A673 (cell line): ENCODE measurements at regions not wholly inside any gene's neighbourhood (a gene's known extent, or its start where the extent isn't known, plus 50 kb on each side); places are given as distances from the start of the nearest gene placed in this dataset.

Experiments used
- BruUV-seq: library from RNA; stranded (reverse); fragments of 400-500 nt; replicated peaks from 2 replicates; lab custom pipeline; 2021; lab: Mats Ljungman, UMichigan
- CTCF ChIA-PET: fragments of 300-600 bp; sonication (Branson Sonifier 250); formaldehyde crosslinking; loops from one replicate; lab custom pipeline; 2022; ENCODE audit warnings: antibody characterized with exemption; lab: Charles Lee
- POLR2A ChIA-PET: fragments of 300-600 bp; sonication (Branson Sonifier 250); formaldehyde crosslinking; loops from one replicate; lab custom pipeline; 2022; ENCODE audit warnings: antibody characterized with exemption; ENCODE audit not compliant: low non-redundant PET; lab: Charles Lee
- DNase-seq: peaks from one replicate; pipeline ENCODE4 v3.0.0-alpha.2; 2015; ENCODE audit warnings: low spot score
- H3K27ac ChIP-seq: fragments of 200-600 bp; sonication (generic); 2 replicates; pipeline ENCODE4 v1.5.1; 2016; ENCODE audit warnings: mixed run types, low read depth, mild to moderate bottlenecking, mixed read lengths, antibody characterized with exemption, low read length; ENCODE audit not compliant: poor library complexity, severe bottlenecking
- H3K27me3 ChIP-seq: fragments of 200-600 bp; sonication (generic); replicated peaks from 2 replicates; pipeline ENCODE4 v1.6.1; 2017; ENCODE audit warnings: mixed run types, low read depth, mild to moderate bottlenecking, mixed read lengths, antibody characterized with exemption, low read length; ENCODE audit not compliant: insufficient read depth, poor library complexity
- H3K36me3 ChIP-seq: fragments of 200-600 bp; sonication (generic); 2 replicates; pipeline ENCODE4 v1.6.1; 2016; ENCODE audit warnings: mixed run types, mild to moderate bottlenecking, mixed read lengths, antibody characterized with exemption, low read length; ENCODE audit not compliant: insufficient read depth, poor library complexity, severe bottlenecking
- H3K4me1 ChIP-seq: fragments of 200-600 bp; sonication (generic); 2 replicates; pipeline ENCODE4 v1.6.1; 2017; ENCODE audit warnings: mixed run types, mild to moderate bottlenecking, mixed read lengths, antibody characterized with exemption, low read length; ENCODE audit not compliant: insufficient read depth, poor library complexity, severe bottlenecking
- H3K4me3 ChIP-seq: fragments of 200-600 bp; sonication (generic); 2 replicates; pipeline ENCODE4 v1.5.1; 2016; ENCODE audit warnings: low read depth, mixed run types, mild to moderate bottlenecking, mixed read lengths, low read length; ENCODE audit not compliant: poor library complexity, severe bottlenecking
- H3K9me3 ChIP-seq: fragments of 200-600 bp; sonication (generic); 2 replicates; pipeline ENCODE4 v1.6.1; 2016; ENCODE audit warnings: mixed run types, low read depth, mild to moderate bottlenecking, mixed read lengths, antibody characterized with exemption, low read length; ENCODE audit not compliant: poor library complexity, severe bottlenecking
- EZH2 ChIP-seq: fragments of 200-600 bp; sonication (generic); IDR thresholded peaks from 2 replicates; pipeline ENCODE4 v1.6.1; 2017; ENCODE audit warnings: borderline replicate concordance, low read depth, mild to moderate bottlenecking, mixed read lengths, antibody characterized with exemption, low read length; ENCODE audit not compliant: poor library complexity, severe bottlenecking
- intact Hi-C: fragments of 100-400 bp; cut with micrococcal nuclease; formaldehyde crosslinking; loops from one replicate; pipeline ENCODE4 v1.10.0; 2022; ENCODE audit not compliant: unreplicated experiment
- TF ChIP-seq, protein P1 (sequence below): fragments of 300-800, 200-600 bp; sonication (generic); conservative IDR thresholded peaks from 2 replicates; pipeline ENCODE4 v1.5.1; 2017; ENCODE audit warnings: low read depth, mild to moderate bottlenecking, antibody characterized with exemption, low read length, moderate library complexity, mixed read lengths

DNA sequence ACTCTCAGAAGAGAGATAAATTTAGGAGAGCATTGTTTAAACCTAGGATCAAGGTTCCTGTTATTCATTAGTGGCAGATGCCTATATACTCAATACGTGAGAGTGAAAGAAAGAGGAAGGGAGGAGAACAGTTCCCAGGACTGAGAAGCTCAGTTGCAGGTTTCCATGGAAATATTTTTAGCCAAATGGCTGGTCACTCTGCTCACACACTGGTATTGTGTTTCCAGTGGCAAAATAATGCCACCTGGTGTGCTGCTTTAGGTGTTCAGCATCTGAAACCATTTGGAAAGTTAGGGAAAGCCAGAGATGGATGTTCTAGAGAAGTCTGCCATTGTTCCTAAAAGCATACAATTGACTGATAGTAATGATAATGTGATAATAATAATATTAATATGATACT lies 827.7 kb downstream of the SORCS3 start:
- Histone ChIP-seq H3K27ac (no peak overlapping the region), H3K4me3 (no peak overlapping the region), H3K9me3 (no peaks in the 10 kb centered on the region), H3K36me3 (no peaks in the 10 kb centered on the region), H3K4me1 (no peaks in the 10 kb centered on the region), H3K27me3 (peaks cover 10% of the 10 kb centered on the region)
- CTCF ChIA-PET, result no interaction called here
- intact Hi-C loops, result no loop called here
- TF ChIP-seq, protein P1, sequence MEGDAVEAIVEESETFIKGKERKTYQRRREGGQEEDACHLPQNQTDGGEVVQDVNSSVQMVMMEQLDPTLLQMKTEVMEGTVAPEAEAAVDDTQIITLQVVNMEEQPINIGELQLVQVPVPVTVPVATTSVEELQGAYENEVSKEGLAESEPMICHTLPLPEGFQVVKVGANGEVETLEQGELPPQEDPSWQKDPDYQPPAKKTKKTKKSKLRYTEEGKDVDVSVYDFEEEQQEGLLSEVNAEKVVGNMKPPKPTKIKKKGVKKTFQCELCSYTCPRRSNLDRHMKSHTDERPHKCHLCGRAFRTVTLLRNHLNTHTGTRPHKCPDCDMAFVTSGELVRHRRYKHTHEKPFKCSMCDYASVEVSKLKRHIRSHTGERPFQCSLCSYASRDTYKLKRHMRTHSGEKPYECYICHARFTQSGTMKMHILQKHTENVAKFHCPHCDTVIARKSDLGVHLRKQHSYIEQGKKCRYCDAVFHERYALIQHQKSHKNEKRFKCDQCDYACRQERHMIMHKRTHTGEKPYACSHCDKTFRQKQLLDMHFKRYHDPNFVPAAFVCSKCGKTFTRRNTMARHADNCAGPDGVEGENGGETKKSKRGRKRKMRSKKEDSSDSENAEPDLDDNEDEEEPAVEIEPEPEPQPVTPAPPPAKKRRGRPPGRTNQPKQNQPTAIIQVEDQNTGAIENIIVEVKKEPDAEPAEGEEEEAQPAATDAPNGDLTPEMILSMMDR, result no peak
- no peak for TF ChIP-seq EZH2
- no TSS peak for BruUV-seq
- POLR2A ChIA-PET, result no interaction called here
- DNase-seq, result no peak

GRCh38 chr10:105466521-105466920 lies 825.4 kb downstream of the SORCS3 start:
- Histone ChIP-seq H3K27ac (no peak overlapping the region), H3K36me3 (no peaks in the 10 kb centered on the region), H3K4me1 (no peaks in the 10 kb centered on the region), H3K4me3 (no peak overlapping the region), H3K27me3 (peaks cover 10% of the 10 kb centered on the region), H3K9me3 (no peaks in the 10 kb centered on the region)
- intact Hi-C loops, result no loop called here
- POLR2A ChIA-PET, result no interaction called here
- CTCF ChIA-PET, result no interaction called here
- no peak for DNase-seq
- BruUV-seq, result no TSS peak
- TF ChIP-seq, protein P1, result no peak
- TF ChIP-seq EZH2, result no peak

- intact Hi-C loops, result no loop called here
- Histone ChIP-seq H3K27me3 (peaks cover 45% of the 10 kb centered on the region), H3K27ac (no peak overlapping the region), H3K4me3 (no peak overlapping the region), H3K9me3 (no peaks in the 10 kb centered on the region), H3K4me1 (no peaks in the 10 kb centered on the region), H3K36me3 (no peaks in the 10 kb centered on the region)
- BruUV-seq, result no TSS peak
- ChIA-PET CTCF (no interaction called here), POLR2A (no interaction called here)
- no peak for TF ChIP-seq EZH2
- TF ChIP-seq, protein P1, result no peak
- DNase-seq, result no peak
These were observed 793.9 kb downstream of the SORCS3 start for GRCh38 chr10:105434970-105435369.
